Mesothelial cell of epicardium (in vitro differentiated cells): ENCODE measurements at regions not wholly inside any gene's neighbourhood (a gene's known extent, or its start where the extent isn't known, plus 50 kb on each side); places are given as distances from the start of the nearest gene placed in this dataset.
"Not testable (repeated sequence)": the region's sequence is repeated elsewhere in the genome, so short reads cannot be mapped to it uniquely, and the experiment has no call there.

Experiments used
- DNase-seq, 2 experiments: peaks; one replicate each; pipeline ENCODE4 v3.0.0; 2021; ENCODE audit warnings: low spot score in 2 of 2; ENCODE audit not compliant: unreplicated experiment in 2 of 2
- H3K27ac Mint-ChIP-seq: 2 replicates; pipeline ENCODE4 v1.8.0; 2021; ENCODE audit warnings: mixed read lengths
- H3K27me3 Mint-ChIP-seq: 2 replicates; pipeline ENCODE4 v1.8.0; 2021; ENCODE audit warnings: low read depth, mixed read lengths
- H3K36me3 Mint-ChIP-seq: 2 replicates; pipeline ENCODE4 v1.8.0; 2021; ENCODE audit warnings: mixed read lengths
- H3K4me1 Mint-ChIP-seq: 2 replicates; pipeline ENCODE4 v1.8.0; 2021; ENCODE audit warnings: mixed read lengths
- H3K4me3 Mint-ChIP-seq: 2 replicates; pipeline ENCODE4 v1.8.0; 2021; ENCODE audit warnings: mild to moderate bottlenecking, moderate library complexity, mixed read lengths
- H3K9me3 Mint-ChIP-seq: 2 replicates; pipeline ENCODE4 v1.8.0; 2021; ENCODE audit warnings: mixed read lengths
- TF ChIP-seq, protein P1 (sequence below): fragments of 200-600 bp; sonication (generic); IDR thresholded peaks from one replicate; pipeline ENCODE4 v1.5.0; 2021; ENCODE audit warnings: antibody characterized with exemption; ENCODE audit not compliant: unreplicated experiment

DNA sequence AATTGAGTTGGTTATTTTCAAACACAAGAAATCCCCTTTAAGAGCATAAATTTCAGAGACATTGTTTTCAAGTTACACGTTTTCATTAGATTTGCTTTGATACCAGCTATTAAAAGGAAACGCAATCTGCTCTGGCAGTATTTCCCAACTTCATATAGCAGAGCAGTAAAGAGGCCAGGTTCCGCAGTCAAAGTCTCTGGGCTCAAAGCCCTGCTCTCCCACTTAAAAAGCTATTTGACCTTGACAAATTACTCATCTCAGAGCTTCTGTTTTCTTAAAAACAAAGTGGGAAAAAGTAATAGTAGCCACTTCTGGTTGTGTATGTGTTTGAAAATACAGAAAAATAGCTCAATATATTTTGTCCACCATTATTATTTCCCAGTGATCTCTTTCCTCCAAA lies 89.7 kb upstream of the CDYL2 start:
- DNase-seq = no peak
- Mint-ChIP-seq H3K36me3 (no peaks in the 10 kb centered on the region), H3K4me1 (peaks cover 2% of the 10 kb centered on the region), H3K27ac (no peak overlapping the region), H3K9me3 (no peaks in the 10 kb centered on the region), H3K27me3 (peaks cover 15% of the 10 kb centered on the region), H3K4me3 (no peak overlapping the region)
- TF ChIP-seq, protein P1, sequence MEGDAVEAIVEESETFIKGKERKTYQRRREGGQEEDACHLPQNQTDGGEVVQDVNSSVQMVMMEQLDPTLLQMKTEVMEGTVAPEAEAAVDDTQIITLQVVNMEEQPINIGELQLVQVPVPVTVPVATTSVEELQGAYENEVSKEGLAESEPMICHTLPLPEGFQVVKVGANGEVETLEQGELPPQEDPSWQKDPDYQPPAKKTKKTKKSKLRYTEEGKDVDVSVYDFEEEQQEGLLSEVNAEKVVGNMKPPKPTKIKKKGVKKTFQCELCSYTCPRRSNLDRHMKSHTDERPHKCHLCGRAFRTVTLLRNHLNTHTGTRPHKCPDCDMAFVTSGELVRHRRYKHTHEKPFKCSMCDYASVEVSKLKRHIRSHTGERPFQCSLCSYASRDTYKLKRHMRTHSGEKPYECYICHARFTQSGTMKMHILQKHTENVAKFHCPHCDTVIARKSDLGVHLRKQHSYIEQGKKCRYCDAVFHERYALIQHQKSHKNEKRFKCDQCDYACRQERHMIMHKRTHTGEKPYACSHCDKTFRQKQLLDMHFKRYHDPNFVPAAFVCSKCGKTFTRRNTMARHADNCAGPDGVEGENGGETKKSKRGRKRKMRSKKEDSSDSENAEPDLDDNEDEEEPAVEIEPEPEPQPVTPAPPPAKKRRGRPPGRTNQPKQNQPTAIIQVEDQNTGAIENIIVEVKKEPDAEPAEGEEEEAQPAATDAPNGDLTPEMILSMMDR = no peak

DNA sequence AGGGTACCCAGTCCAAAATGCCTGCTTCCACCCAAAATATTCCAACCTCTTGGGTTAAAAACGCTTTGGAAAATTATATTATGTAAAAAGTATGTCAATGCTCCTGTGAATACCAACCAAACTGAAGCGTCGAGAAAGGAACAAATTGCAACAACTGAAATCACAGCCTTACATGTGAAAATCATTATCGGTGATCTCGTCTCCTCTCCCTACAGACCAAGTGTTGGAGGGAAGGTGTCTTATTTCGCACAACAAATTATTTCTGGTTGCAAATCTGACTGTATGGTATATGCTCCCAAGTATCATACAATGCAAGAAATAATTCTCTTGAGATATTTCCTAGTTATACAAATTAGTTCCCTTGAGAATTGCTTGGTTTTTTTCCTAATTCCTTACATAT lies 89.3 kb upstream of the CDYL2 start:
- peaks cover 17% of the 10 kb centered on the region for H3K27me3 Mint-ChIP-seq
- H3K4me1 Mint-ChIP-seq = peaks cover 2% of the 10 kb centered on the region
- H3K9me3 Mint-ChIP-seq = no peaks in the 10 kb centered on the region
- H3K27ac Mint-ChIP-seq = no peak overlapping the region
- no peaks in the 10 kb centered on the region for H3K36me3 Mint-ChIP-seq
- no peak for DNase-seq
- H3K4me3 Mint-ChIP-seq = no peak overlapping the region
- TF ChIP-seq, protein P1 = no peak

DNA sequence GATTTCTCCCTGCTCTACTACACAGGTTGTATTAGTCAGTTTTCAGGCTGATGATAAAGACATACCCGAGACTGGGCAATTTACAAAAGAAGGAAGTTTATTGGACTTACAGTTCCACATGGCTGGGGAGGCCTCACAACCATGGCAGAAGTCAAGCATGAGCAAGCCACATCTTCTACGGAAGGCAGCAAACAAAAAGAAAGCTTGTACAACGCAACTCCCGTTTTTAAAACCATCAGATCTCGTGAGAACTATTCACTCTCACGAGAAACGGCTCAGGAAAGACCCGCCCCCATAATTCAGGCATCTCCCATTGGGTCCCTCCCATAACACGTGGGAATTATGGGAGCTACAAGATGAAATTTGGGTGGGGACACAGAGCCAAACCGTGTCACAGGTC lies 88.0 kb upstream of the CDYL2 start:
- not testable (repeated sequence) for H3K9me3 Mint-ChIP-seq, H3K36me3 Mint-ChIP-seq, H3K27ac Mint-ChIP-seq, H3K4me3 Mint-ChIP-seq, DNase-seq, H3K4me1 Mint-ChIP-seq
- H3K27me3 Mint-ChIP-seq = peaks cover 19% of the 10 kb centered on the region

DNA sequence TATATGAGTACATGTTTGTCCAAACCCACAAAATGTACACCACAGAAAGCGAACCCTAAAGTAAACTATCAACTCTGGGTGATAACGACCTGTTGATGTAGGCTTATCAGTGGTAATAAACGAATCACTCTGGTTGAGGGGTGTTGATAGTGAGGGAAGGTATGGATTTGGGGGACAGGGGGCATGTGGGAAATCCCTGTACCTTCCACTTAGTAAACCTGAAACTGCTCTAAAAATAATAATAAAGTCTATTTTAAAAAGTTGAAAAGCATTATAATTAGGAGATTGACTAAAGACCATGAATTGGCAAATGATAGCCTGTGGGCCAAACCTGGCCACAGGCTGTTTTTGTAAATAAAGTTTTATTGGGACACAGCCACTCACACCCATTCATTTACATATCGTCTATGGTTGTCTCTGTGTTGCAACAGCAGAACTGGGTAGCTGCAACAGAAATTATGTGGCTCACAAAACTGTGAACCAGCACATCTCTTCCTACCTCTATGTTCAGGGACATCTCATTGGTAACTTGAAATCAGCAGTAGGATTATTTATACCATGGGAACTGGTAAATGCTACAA lies 85.5 kb upstream of the CDYL2 start:
- no peaks in the 10 kb centered on the region for H3K9me3 Mint-ChIP-seq
- no peak for DNase-seq
- H3K27me3 Mint-ChIP-seq = peaks cover 23% of the 10 kb centered on the region
- H3K4me3 Mint-ChIP-seq = no peak overlapping the region
- TF ChIP-seq, protein P1 = no peak
- no peaks in the 10 kb centered on the region for H3K36me3 Mint-ChIP-seq
- H3K27ac Mint-ChIP-seq = no peak overlapping the region
- peaks cover 2% of the 10 kb centered on the region for H3K4me1 Mint-ChIP-seq

DNA sequence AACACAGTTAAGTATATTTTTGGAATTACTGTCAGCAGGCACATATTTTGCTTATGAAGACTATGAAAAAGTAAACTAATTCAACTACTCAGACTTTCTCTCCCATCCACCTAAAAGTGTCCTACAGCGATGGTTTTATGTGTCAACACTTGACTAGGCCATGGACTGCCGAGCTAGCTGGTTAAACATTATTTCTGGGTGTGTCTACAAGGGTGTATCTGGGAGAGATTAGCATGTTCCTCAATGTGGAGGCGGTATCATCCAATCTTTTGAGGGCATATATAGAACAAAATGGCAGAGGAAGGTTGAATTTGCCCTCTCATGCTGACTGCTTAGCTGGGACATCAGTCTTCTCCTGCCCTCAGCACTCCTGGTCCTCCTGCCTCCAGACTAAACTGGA lies 82.7 kb upstream of the CDYL2 start:
- H3K36me3 Mint-ChIP-seq = no peaks in the 10 kb centered on the region
- TF ChIP-seq, protein P1 = no peak
- DNase-seq = no peak
- H3K9me3 Mint-ChIP-seq = no peaks in the 10 kb centered on the region
- no peak overlapping the region for H3K4me3 Mint-ChIP-seq
- H3K27me3 Mint-ChIP-seq = peaks cover 41% of the 10 kb centered on the region
- no peak overlapping the region for H3K27ac Mint-ChIP-seq
- H3K4me1 Mint-ChIP-seq = no peaks in the 10 kb centered on the region

DNA sequence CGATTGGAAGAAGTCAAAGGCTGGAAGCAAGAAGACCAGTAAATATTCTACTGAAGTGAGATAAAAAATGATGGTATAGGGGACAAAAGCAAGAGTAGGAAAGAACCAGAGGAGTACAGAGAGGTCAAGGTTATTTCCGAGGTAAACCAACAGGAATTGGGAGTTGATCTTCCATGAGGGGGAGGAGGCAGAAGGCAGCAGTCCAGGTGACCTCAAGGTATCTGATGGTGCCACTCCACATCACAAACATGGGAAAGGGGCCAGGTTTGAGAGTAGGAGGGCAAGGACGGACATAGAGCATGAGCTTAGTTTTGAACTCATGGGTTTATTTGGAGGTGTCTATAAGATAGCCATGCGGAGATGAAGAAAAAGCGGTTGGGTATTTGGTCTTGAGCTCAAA lies 79.4 kb upstream of the CDYL2 start:
- no peaks in the 10 kb centered on the region for H3K36me3 Mint-ChIP-seq
- peaks cover 48% of the 10 kb centered on the region for H3K27me3 Mint-ChIP-seq
- no peak for DNase-seq
- peaks cover 3% of the 10 kb centered on the region for H3K9me3 Mint-ChIP-seq
- no peaks in the 10 kb centered on the region for H3K4me1 Mint-ChIP-seq
- TF ChIP-seq, protein P1 = no peak
- no peak overlapping the region for H3K4me3 Mint-ChIP-seq
- H3K27ac Mint-ChIP-seq = no peak overlapping the region
